Heart right ventricle (tissue), 16 donors: ENCODE measurements at regions not wholly inside any gene's neighbourhood (a gene's known extent, or its start where the extent isn't known, plus 50 kb on each side); places are given as distances from the start of the nearest gene placed in this dataset.

Experiments used
- ATAC-seq, 8 donors: fragments of 200-7000 bp; cut with Tn5 transposase; one replicate each; pipeline ENCODE4 v1.9.1; 2020; ENCODE audit warnings: mild to moderate bottlenecking in 8 of 8, moderate library complexity in 8 of 8, moderate number of reproducible peaks in 1 of 8
- DNase-seq, 2 donors: peaks; one replicate each; pipeline ENCODE4 v3.0.0-alpha.2; 2020
- H3K27ac ChIP-seq, 10 donors: fragments of 200-600 bp; sonication (generic) in 2 of 10; one replicate each; pipeline versions ENCODE4 v1.5.0 to v1.8.0; 2020 to 2022; ENCODE audit warnings: mild to moderate bottlenecking in 3 of 10
- H3K27me3 ChIP-seq, 7 donors: fragments of 200-600 bp; one replicate each; pipeline ENCODE4 v1.8.0; 2021 to 2022; ENCODE audit warnings: mild to moderate bottlenecking in 2 of 7
- H3K36me3 ChIP-seq, 9 donors: fragments of 200-600 bp; sonication (generic) in 1 of 9; one replicate each; pipeline versions ENCODE4 v1.5.0 to v1.8.0; 2020 to 2022; ENCODE audit warnings: mild to moderate bottlenecking in 2 of 9
- H3K4me1 ChIP-seq, 9 donors: fragments of 200-600 bp; sonication (generic) in 1 of 9; one replicate each; pipeline versions ENCODE4 v1.5.0 to v1.8.0; 2020 to 2022; ENCODE audit warnings: mild to moderate bottlenecking in 4 of 9
- H3K4me3 ChIP-seq, 10 donors: fragments of 200-600 bp; sonication (generic) in 2 of 10; one replicate each; pipeline versions ENCODE4 v1.5.0 to v1.8.0; 2020 to 2022; ENCODE audit warnings: mild to moderate bottlenecking in 7 of 10, moderate library complexity in 2 of 10
- H3K9me3 ChIP-seq, 11 donors: fragments of 200-600 bp in 10 of 11; sonication (generic) in 2 of 11; one replicate each; pipeline versions ENCODE4 v1.5.0 to v1.8.0; 2013 to 2022; ENCODE audit warnings: mild to moderate bottlenecking in 2 of 11, control low read depth in 1 of 11, moderate library complexity in 1 of 11
- CTCF ChIP-seq, 9 donors: fragments of 200-600 bp; sonication (generic) in 2 of 9; IDR thresholded peaks; one replicate each; pipeline versions ENCODE4 v1.5.0 to v1.8.0; 2021 to 2022; ENCODE audit warnings: antibody characterized with exemption in 9 of 9, mild to moderate bottlenecking in 5 of 9, moderate library complexity in 1 of 9
- WGBS, 2 donors: extraction: QIAGEN DNeasy Blood & Tissue Kit; methylation state at CpG; one replicate each; pipeline ENCODE4 v1.1.7; 2013; ENCODE audit warnings: inconsistent platforms in 1 of 2; 5-methylcytosine and 5-hydroxymethylcytosine counted together
- intact Hi-C, 10 donors: fragments of 100-400 bp; cut with DNase I; formaldehyde crosslinking; loops; one replicate each; pipeline versions ENCODE4 v1.11.1 to v1.14.2; 2022
- donor health status: Arrhythmogenic right ventricular cardiomyopathy.
- donor health status: ischemic (EF 13 %, LVEDD 7.1; RV severe dilation, severe dysfunction).
- donor health status: healthy with polysubstance abuse.
- donor health status: DM: no; HTN: yes; CAD: no.
- donor health status: DM: no; HTN: no; CAD: no.
- donor health status: ischemic (EF 25% LVEDD 6.9; RV normal size, moderate dysfunction).
- donor health status: ischemic (EF 25% LVEDD 5.7; RV mildly dilated, moderate dysfunction).
- donor health status: healthy.
- donor health status: DM: yes; HTN: yes; CAD: no.
- donor health status: Ischemic cardiomyopathy.
- donor health status: ischemic (EF 35%, LVEDD 5.7; RV mildly dilated, moderate dysfunction).
- donor health status: nonischemic (EF 11% LVEDD 7.7; RV severe dilation, severe dysfunction).
- donor health status: DM: yes; HTN: yes; CAD: no.
- donor health status: PGD.
- donor health status: ischemic (EF 29% LVEDD 5.4; RV normal size, mild dysfunction).
- donor health status: nonischemic (EF 23%, LVEDD 6.1; RV moderate dilation, normal function).

GRCh38 chr9:11471321-11471720 is 858.5 kb upstream of the PTPRD start:
- ATAC-seq (no peak), DNase-seq (no peak)
- TF ChIP-seq CTCF (IDR thresholded peaks at IDR 0.05) = no peak
- H3K36me3 ChIP-seq = no peaks in the 10 kb centered on the region
- no peak overlapping the region for H3K4me3 ChIP-seq
- no peak overlapping the region for H3K27ac ChIP-seq
- intact Hi-C loops = no loop called here
- 87 to 92% methylated on average over 9 of the region's 9 CpGs for WGBS, 2 donors
- H3K27me3 ChIP-seq = no peaks in the 10 kb centered on the region
- peaks cover 0 to 34% (median 4%) of the 10 kb centered on the region in 11 donors for H3K9me3 ChIP-seq
- no peaks in the 10 kb centered on the region for H3K4me1 ChIP-seq

- Histone ChIP-seq H3K27me3 (no peaks in the 10 kb centered on the region), H3K4me1 (no peaks in the 10 kb centered on the region), H3K27ac (no peak overlapping the region), H3K4me3 (no peak overlapping the region), H3K36me3 (no peaks in the 10 kb centered on the region), H3K9me3 (peaks cover 0 to 14% (median 0%) of the 10 kb centered on the region in 11 donors)
- TF ChIP-seq CTCF (IDR thresholded peaks at IDR 0.05) = no peak
- WGBS, 2 donors = 86 to 94% methylated on average over 9 of the region's 9 CpGs
- intact Hi-C loops = no loop called here
- ATAC-seq (no peak), DNase-seq (no peak)
Observed at GRCh38 chr9:11500780-11501179, 888.0 kb upstream of the PTPRD start.

GRCh38 chr9:11506980-11507379 is 894.2 kb upstream of the PTPRD start:
- 76 to 77% methylated on average over 2 of the region's 2 CpGs for WGBS, 2 donors

GRCh38 chr9:11537566-11537965 is 924.8 kb upstream of the PTPRD start:
- Histone ChIP-seq H3K27ac (no peak overlapping the region), H3K4me3 (no peak overlapping the region), H3K36me3 (no peaks in the 10 kb centered on the region), H3K27me3 (no peaks in the 10 kb centered on the region), H3K4me1 (no peaks in the 10 kb centered on the region), H3K9me3 (peaks cover 0 to 6% (median 0%) of the 10 kb centered on the region in 11 donors)
- ATAC-seq = no peak
- intact Hi-C loops = no loop called here
- no peak for TF ChIP-seq CTCF (IDR thresholded peaks at IDR 0.05)
- no peak for DNase-seq

More at GRCh38 chr9:11506980-11507379, 894.2 kb upstream of the PTPRD start:
- H3K4me1 ChIP-seq = no peaks in the 10 kb centered on the region
- DNase-seq (no peak), ATAC-seq (no peak)
- TF ChIP-seq CTCF (IDR thresholded peaks at IDR 0.05) = no peak
- peaks cover 0 to 33% (median 0%) of the 10 kb centered on the region in 11 donors for H3K9me3 ChIP-seq
- no peak overlapping the region for H3K27ac ChIP-seq
- intact Hi-C loops = no loop called here
- H3K36me3 ChIP-seq = no peaks in the 10 kb centered on the region
- H3K4me3 ChIP-seq = no peak overlapping the region
- H3K27me3 ChIP-seq = no peaks in the 10 kb centered on the region

GRCh38 chr9:11542781-11543180 is 930.0 kb upstream of the PTPRD start:
- H3K4me1 ChIP-seq = no peaks in the 10 kb centered on the region
- no peak for DNase-seq
- peaks cover 0 to 6% (median 0%) of the 10 kb centered on the region in 11 donors for H3K9me3 ChIP-seq
- no peak for ATAC-seq
- no peak for TF ChIP-seq CTCF (IDR thresholded peaks at IDR 0.05)
- no peaks in the 10 kb centered on the region for H3K27me3 ChIP-seq
- no peaks in the 10 kb centered on the region for H3K36me3 ChIP-seq
- intact Hi-C loops = no loop called here
- no peak overlapping the region for H3K4me3 ChIP-seq
- H3K27ac ChIP-seq = no peak overlapping the region
